WTC11 (cell line): ENCODE measurements at regions not wholly inside any gene's neighbourhood (a gene's known extent, or its start where the extent isn't known, plus 50 kb on each side); places are given as distances from the start of the nearest gene placed in this dataset.

Experiments
- ATF1 ChIP-seq: sonication (generic); formaldehyde crosslinking; IDR thresholded peaks from 2 replicates; pipeline ENCODE4 v1.8.1; 2023; ENCODE audit warnings: mild to moderate bottlenecking, moderate library complexity, missing genetic modification reagents
- GRHL2 ChIP-seq: fragments of 250-450 bp; sonication (Bioruptor Pico); IDR thresholded peaks from 2 replicates; pipeline ENCODE4 v1.8.0; 2022; ENCODE audit warnings: mild to moderate bottlenecking, moderate library complexity; ENCODE audit not compliant: insufficient replicate concordance, severe bottlenecking
- HMGA2 ChIP-seq: fragments of 250-450 bp; sonication (Bioruptor Pico); IDR thresholded peaks from 2 replicates; pipeline ENCODE4 v1.4.0; 2021; ENCODE audit warnings: mild to moderate bottlenecking, moderate library complexity
- SMAD3 ChIP-seq: sonication (generic); formaldehyde crosslinking; IDR thresholded peaks from 2 replicates; pipeline ENCODE4 v1.8.0; 2022; ENCODE audit warnings: missing genetic modification reagents, mild to moderate bottlenecking, borderline replicate concordance
- ZNF232 ChIP-seq: sonication (generic); formaldehyde crosslinking; IDR thresholded peaks from 2 replicates; pipeline ENCODE4 v1.8.0; 2022; ENCODE audit warnings: mild to moderate bottlenecking, missing genetic modification reagents
- ZNF416 ChIP-seq: fragments of 250-450 bp; sonication (Bioruptor Pico); IDR thresholded peaks from 2 replicates; pipeline ENCODE4 v1.9.0; 2021; ENCODE audit warnings: mild to moderate bottlenecking, inconsistent platforms
- TF ChIP-seq, protein P1 (sequence below): sonication (generic); formaldehyde crosslinking; IDR thresholded peaks from 2 replicates; pipeline ENCODE4 v1.8.1; 2022; ENCODE audit warnings: mild to moderate bottlenecking, missing genetic modification reagents, moderate library complexity, borderline replicate concordance
- TF ChIP-seq, protein P2 (sequence below): fragments of 200-600 bp; IDR thresholded peaks from 2 replicates; pipeline ENCODE4 v1.8.0; 2022; ENCODE audit warnings: antibody characterized with exemption
- TF ChIP-seq, protein P3 (sequence below): fragments of 250-450 bp; sonication (Bioruptor Pico); IDR thresholded peaks from 2 replicates; pipeline ENCODE4 v1.9.0; 2021; ENCODE audit warnings: mild to moderate bottlenecking, borderline replicate concordance
- TF ChIP-seq, protein P4 (sequence below): sonication (generic); formaldehyde crosslinking; IDR thresholded peaks from 2 replicates; pipeline ENCODE4 v1.8.0; 2022; ENCODE audit warnings: mild to moderate bottlenecking, missing genetic modification reagents
- TF ChIP-seq, protein P5 (sequence below): sonication (generic); formaldehyde crosslinking; IDR thresholded peaks from 2 replicates; pipeline ENCODE4 v1.8.0; 2023; ENCODE audit warnings: missing genetic modification reagents, mild to moderate bottlenecking, borderline replicate concordance

DNA sequence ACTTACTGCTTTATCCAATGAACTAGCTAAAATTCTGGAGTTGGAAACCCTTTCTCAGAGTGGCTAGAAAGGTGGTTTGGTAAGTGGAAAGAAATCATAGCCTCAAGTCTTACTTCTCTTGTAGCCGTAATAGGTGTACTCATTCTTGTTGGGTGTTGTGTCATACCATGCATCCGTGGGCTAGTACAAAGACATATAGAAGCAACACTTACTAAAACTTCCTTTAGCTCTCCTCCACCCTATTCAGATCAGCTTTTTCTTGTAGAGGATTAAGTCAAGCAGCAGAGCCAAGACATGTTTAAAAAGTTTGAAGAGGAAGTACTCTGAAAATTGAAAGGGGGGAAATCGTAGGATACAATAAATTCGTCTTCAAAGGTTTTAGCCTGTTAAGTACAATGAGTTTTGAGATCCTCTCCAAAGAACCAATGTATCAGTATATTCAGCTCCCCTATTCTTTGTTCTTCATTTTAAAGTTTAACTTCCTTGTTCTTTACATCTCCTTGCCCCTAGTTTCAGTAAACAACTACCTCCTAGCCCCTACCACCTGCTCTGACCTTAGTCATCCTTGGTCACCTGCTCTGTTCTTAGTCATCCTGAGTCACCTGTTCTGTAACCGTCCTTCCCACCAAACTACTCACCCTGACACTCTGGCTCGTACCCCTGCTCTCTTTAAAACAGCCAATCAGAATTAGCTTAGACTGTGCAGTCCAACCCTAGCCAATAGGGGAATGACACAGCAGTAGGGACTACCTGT lies 62.1 kb upstream of the DEUP1 start:
- TF ChIP-seq, protein P1, sequence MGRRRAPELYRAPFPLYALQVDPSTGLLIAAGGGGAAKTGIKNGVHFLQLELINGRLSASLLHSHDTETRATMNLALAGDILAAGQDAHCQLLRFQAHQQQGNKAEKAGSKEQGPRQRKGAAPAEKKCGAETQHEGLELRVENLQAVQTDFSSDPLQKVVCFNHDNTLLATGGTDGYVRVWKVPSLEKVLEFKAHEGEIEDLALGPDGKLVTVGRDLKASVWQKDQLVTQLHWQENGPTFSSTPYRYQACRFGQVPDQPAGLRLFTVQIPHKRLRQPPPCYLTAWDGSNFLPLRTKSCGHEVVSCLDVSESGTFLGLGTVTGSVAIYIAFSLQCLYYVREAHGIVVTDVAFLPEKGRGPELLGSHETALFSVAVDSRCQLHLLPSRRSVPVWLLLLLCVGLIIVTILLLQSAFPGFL, result no peak
- TF ChIP-seq SMAD3 (CRISPR knock-in tag) (no peak), HMGA2 (CRISPR knock-in tag) (no peak), ZNF232 (CRISPR knock-in tag) (no peak), ZNF416 (no peak), ATF1 (CRISPR knock-in tag) (no peak), GRHL2 (CRISPR knock-in tag) (no peak)
- TF ChIP-seq, protein P2, sequence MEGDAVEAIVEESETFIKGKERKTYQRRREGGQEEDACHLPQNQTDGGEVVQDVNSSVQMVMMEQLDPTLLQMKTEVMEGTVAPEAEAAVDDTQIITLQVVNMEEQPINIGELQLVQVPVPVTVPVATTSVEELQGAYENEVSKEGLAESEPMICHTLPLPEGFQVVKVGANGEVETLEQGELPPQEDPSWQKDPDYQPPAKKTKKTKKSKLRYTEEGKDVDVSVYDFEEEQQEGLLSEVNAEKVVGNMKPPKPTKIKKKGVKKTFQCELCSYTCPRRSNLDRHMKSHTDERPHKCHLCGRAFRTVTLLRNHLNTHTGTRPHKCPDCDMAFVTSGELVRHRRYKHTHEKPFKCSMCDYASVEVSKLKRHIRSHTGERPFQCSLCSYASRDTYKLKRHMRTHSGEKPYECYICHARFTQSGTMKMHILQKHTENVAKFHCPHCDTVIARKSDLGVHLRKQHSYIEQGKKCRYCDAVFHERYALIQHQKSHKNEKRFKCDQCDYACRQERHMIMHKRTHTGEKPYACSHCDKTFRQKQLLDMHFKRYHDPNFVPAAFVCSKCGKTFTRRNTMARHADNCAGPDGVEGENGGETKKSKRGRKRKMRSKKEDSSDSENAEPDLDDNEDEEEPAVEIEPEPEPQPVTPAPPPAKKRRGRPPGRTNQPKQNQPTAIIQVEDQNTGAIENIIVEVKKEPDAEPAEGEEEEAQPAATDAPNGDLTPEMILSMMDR, result no peak
- TF ChIP-seq, protein P3, sequence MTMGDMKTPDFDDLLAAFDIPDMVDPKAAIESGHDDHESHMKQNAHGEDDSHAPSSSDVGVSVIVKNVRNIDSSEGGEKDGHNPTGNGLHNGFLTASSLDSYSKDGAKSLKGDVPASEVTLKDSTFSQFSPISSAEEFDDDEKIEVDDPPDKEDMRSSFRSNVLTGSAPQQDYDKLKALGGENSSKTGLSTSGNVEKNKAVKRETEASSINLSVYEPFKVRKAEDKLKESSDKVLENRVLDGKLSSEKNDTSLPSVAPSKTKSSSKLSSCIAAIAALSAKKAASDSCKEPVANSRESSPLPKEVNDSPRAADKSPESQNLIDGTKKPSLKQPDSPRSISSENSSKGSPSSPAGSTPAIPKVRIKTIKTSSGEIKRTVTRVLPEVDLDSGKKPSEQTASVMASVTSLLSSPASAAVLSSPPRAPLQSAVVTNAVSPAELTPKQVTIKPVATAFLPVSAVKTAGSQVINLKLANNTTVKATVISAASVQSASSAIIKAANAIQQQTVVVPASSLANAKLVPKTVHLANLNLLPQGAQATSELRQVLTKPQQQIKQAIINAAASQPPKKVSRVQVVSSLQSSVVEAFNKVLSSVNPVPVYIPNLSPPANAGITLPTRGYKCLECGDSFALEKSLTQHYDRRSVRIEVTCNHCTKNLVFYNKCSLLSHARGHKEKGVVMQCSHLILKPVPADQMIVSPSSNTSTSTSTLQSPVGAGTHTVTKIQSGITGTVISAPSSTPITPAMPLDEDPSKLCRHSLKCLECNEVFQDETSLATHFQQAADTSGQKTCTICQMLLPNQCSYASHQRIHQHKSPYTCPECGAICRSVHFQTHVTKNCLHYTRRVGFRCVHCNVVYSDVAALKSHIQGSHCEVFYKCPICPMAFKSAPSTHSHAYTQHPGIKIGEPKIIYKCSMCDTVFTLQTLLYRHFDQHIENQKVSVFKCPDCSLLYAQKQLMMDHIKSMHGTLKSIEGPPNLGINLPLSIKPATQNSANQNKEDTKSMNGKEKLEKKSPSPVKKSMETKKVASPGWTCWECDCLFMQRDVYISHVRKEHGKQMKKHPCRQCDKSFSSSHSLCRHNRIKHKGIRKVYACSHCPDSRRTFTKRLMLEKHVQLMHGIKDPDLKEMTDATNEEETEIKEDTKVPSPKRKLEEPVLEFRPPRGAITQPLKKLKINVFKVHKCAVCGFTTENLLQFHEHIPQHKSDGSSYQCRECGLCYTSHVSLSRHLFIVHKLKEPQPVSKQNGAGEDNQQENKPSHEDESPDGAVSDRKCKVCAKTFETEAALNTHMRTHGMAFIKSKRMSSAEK (CRISPR knock-in tag), result no peak
- TF ChIP-seq, protein P4, sequence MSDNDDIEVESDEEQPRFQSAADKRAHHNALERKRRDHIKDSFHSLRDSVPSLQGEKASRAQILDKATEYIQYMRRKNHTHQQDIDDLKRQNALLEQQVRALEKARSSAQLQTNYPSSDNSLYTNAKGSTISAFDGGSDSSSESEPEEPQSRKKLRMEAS, result no peak
- TF ChIP-seq, protein P5, sequence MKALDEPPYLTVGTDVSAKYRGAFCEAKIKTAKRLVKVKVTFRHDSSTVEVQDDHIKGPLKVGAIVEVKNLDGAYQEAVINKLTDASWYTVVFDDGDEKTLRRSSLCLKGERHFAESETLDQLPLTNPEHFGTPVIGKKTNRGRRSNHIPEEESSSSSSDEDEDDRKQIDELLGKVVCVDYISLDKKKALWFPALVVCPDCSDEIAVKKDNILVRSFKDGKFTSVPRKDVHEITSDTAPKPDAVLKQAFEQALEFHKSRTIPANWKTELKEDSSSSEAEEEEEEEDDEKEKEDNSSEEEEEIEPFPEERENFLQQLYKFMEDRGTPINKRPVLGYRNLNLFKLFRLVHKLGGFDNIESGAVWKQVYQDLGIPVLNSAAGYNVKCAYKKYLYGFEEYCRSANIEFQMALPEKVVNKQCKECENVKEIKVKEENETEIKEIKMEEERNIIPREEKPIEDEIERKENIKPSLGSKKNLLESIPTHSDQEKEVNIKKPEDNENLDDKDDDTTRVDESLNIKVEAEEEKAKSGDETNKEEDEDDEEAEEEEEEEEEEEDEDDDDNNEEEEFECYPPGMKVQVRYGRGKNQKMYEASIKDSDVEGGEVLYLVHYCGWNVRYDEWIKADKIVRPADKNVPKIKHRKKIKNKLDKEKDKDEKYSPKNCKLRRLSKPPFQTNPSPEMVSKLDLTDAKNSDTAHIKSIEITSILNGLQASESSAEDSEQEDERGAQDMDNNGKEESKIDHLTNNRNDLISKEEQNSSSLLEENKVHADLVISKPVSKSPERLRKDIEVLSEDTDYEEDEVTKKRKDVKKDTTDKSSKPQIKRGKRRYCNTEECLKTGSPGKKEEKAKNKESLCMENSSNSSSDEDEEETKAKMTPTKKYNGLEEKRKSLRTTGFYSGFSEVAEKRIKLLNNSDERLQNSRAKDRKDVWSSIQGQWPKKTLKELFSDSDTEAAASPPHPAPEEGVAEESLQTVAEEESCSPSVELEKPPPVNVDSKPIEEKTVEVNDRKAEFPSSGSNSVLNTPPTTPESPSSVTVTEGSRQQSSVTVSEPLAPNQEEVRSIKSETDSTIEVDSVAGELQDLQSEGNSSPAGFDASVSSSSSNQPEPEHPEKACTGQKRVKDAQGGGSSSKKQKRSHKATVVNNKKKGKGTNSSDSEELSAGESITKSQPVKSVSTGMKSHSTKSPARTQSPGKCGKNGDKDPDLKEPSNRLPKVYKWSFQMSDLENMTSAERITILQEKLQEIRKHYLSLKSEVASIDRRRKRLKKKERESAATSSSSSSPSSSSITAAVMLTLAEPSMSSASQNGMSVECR (CRISPR knock-in tag), result no peak
